HG02840 (cell line): ENCODE measurements at regions not wholly inside any gene's neighbourhood (a gene's known extent, or its start where the extent isn't known, plus 50 kb on each side); places are given as distances from the start of the nearest gene placed in this dataset.

ENCODE experiments used
- ATAC-seq: cut with Tn5 transposase; IDR thresholded peaks from one replicate; pipeline ENCODE4 v1.9.1; 2021; ENCODE audit warnings: mild to moderate bottlenecking, moderate library complexity, moderate number of reproducible peaks; ENCODE audit not compliant: unreplicated experiment, low FRiP score

DNA sequence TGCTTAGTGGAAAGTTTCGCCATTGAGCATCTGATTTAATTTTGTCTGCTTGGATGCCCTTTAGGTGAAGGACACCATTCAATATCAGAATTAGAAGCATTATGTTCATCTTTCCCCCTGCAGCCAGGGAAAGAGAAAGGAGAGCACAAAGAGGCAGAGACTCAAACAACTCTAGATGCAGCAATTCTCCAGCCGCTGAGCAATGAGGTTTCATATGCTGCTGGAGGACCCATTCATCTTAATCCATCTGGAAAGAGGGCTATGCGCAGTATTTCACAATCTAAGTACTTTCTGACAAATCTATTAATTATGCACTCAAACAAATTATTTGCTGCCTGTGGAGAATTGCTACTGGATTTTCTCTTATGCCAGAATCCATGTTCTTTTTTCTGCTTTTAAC, 527.0 kb upstream of the TUSC1 start:
- ATAC-seq = no peak

DNA sequence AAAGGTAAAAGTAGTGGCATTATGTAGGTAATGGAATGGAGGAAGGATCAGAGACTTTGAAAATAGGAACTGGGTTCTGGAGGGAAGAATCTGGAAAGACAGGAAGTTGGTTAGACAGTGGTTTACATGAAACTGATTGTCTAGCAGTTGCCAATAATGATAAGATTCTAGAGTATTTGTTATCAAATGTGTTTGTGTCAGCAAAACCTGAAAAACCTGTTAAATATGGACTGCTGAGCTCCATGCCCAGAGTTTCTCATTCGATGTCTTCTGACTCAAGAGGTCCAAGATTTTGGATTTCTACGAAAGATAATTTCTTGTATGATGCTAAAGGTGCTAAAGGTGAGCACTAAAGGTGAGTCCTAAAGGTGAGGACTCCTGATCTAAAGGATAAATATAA, 515.0 kb upstream of the TUSC1 start:
- no peak for ATAC-seq

DNA sequence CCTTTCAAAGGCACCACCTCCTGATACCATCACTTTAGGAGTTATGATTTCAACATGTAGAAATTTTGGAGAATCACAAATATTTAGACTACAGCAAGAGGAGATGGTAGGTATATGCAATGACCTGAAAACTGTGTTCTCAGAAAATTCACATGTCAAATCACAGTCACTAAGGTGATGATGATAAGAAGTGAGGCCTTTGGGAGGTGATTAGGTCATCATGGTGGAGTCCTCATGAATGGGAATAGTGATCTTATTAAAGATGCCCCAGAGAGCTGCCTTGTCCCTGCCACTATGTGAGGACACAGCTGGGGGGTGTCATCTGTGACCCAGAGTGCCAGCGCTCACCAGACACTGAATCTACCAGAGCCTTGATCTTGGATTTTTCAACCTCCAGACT, 513.5 kb upstream of the TUSC1 start:
- ATAC-seq = no peak

DNA sequence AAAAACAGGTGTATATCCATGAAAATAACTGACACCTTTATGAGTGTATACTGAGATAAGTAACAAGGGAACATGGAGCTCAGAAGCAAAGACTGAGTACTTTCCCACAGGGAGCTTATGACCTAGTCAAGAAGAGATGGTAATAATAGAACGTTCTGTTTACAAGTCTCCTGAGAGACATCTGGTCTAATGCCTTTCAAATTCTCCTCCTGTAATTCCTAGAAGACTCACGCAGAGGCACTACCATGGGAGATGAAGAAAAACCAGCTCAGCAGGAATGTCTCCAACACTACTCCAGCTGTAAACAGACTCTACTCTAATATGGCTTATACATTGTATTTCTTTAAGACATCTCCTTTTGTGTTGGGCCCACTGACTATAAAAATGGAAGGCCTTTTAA, 503.6 kb upstream of the TUSC1 start:
- ATAC-seq = no peak

DNA sequence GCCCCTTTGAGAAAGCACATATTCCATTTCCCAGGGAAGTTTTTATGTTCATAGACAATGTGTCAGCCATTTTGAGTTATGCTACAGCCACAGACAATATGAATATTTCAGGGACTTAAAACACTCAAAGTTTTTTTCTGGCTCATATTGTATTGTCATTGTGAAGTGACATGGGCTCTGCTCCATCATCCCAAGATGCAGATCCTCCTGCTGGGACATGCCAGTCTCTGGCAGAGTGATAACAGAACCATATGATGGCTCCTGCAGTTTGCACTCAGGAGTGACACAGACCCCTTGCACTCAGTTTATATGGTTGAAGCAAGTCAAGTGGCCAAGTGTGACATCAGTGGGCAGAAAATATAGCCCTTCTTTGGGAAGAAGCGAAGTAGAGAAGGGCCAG, 498.4 kb upstream of the TUSC1 start:
- ATAC-seq = no peak

DNA sequence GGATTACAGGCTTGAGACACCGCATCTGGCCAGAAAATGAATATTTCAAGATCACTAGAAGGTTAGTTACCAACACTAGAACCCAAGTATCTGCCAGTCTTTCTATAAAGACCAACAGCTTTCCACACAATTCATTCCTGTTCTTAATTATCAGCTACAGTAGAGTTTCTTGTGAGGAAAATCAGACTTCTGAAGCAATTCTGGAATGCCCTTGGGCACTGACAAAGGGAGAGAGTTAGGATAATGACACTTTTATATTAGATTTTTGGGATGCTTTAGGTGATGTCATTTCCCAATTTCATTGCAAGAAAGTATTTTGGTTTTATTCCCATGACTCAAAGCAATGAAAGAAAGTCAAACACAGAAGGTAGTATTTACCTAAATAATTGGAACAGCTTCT, 497.0 kb upstream of the TUSC1 start:
- no peak for ATAC-seq

DNA sequence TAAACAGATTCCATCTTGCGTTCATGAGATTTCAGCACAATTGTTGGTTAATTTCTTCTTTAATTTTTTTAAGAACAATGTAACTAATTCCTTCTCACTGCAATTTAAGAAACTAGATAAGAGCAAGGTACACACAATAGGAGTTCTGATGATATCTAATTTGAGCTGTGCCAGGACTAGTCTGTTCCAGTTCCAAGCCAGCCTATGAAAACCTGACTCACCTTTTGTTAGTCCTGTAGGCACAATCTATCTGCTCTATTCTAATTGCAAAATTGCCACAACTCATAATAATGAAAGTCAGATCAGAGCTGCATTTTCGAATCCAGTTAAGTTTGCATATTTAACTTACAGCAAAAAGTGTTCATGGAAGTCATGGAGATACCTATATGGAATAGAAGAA, 494.1 kb upstream of the TUSC1 start:
- ATAC-seq = no peak

DNA sequence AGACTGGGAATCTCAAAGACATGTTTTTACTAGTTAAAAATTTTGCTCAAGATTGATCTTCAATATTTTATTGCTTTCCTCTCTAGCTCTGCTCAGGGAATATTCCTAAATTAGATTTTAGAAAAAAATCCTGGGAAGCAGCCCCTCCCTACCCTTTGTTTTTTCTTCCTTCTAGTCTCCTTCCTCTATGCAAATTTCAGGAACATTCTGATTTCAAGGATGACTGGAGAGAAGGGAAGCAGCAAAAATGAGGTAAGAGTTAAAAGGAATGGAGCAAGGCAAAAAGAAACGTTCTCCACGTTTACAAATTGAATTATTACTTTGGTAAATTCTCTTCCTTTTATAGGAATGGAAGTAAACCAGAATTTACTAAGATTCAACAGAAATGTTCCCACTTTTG, 493.4 kb upstream of the TUSC1 start:
- ATAC-seq = no peak

DNA sequence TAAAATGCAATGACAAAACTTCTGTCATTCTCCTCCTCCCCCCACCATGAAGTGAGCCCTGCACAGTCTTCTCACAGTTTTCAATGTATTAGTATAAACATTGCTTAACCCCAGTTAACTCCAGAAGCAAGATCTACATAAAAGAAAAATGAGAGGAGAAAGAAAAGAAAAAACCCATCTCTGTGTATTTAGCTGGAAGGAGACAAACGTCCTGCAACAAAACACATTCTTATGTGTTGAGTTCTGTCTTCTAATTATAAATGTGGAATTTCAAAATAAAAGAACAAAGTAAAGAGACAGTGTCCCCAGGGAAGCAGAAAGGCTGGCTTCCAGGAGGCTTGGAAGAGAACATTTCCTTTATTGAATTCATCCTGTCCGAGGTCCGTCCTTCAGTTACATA, 491.9 kb upstream of the TUSC1 start:
- no peak for ATAC-seq

DNA sequence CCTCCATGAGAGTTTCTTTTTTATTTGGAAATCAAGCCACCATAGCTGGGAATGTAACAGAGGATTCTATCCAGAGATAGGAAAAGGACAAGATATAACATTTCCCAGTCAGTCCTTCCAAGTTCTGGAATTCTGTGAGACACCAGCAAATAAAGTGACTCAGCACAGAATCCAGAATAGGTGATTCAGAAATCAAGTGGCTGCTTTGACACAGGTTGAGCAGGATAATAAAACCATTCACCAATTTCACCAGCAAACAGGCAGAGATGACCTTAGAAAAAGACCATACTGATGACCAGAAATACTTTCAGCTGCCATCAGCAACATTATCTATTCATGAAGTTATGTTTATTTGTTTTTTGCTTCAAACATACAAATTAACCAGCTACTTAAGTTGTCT, 491.5 kb upstream of the TUSC1 start:
- ATAC-seq = no peak

DNA sequence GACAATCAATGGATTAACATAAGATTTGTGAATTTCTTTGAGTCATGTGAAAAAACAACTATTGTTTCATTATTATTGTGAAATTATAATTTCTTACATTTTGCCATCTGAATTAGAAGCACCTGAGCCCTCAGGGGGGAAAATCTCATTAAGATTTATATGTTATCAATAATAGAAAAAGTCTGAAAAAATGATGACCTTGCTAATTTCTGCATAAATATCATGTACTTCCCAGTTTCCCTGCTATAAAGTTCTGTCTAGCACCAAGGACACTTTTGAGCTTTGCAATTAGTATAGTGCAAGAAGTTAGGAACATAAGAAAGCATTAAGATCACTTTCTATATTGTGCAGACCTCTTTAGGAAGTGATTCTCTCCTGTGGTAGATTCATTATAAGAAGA, 488.3 kb upstream of the TUSC1 start:
- no peak for ATAC-seq

DNA sequence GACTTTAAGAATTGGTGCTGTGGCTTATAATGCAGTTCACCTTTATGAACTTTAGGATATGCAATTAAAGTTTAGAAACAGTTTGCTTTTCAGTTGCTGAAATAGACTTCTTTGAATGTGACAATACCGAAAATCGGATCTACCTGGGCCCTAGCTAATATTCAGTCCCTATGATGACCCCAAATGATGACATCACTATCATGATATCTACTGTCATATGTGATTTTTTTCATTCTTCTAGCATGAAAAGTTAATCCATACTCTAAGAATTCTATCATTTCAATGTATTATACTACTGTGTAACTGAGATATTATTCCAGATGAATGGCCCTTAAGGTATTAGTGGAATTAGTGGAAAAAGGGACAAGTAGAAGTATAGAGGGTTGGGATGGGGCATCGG, 487.2 kb upstream of the TUSC1 start:
- ATAC-seq = no peak

DNA sequence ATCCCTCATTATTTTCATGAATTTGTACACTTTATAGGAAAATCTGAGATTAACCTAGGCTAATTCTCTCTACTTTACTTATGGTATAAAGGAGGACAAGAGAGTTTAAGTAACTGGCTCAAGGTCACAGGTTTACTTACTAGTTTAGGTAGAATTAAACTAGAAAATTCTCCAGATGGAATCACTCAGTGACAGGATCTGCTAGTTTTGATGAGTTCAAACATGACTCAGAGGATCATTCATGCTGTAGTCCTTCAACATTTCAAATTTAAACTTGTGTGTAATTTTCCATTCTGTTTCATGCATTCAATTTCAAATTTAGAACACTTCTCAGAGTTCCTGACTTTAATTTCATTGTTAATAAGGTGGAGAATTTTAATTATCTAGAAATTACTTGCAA, 485.7 kb upstream of the TUSC1 start:
- ATAC-seq = no peak

DNA sequence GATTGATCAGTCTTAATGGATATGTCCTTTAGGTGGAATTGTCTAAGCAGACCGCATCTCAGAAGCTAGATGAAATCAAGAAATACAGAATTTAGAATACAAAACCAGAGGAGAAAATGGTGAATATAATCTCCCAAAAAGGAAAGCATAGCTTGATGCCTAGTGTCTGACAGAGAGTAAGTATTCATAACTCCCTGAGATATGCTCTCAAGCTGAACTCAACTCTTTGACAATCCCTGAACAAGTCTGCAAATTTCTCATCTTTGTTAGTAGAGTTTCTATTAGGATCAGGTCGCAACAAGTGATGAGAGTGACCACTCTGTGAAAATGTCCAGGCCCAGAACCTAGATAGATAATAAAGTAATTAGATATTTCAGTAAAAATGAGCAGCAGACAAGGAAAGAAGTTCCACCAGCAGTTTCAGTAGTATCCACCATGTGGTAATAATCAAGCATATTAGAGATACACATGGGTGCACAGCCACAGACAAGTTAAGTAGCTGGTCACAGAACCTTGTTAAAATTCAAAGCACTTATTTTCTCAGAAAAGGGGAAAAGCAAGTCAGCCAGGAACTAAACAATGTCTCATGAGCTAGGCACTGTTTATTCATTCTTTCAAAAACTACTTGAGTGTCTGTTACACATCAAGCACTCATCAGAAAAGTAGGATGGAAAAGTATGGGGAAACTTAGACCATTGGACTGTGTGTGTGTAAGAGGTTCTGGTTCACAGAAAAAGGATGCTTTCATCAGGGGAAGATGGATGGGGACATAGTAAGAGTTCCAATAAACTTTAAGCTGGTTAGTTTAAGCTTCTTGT, 481.5 kb upstream of the TUSC1 start:
- ATAC-seq = no peak

DNA sequence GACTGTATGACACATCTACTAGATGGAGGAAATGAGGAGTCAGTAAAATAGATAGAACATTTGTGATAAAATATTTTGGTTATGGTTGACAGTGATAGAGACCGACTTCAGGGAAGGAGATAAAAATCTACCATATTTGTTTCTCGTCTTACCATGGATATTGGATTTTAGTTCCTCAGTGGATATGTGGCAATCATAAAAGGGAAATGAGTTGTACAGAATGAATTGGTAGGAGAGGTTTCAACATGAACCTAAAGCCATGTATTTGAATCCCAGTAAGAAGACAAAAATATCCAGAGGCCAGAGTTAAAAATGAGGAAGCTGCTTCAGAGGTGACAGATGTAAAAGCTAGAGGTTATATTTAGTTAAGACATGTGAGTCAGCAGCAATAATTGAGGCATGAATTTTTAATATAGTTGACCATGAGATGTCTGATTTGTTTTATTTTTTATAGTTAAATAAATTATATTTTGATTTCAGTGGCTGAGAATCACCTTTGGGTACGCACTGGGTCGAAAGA, 480.4 kb upstream of the TUSC1 start:
- ATAC-seq = no peak

DNA sequence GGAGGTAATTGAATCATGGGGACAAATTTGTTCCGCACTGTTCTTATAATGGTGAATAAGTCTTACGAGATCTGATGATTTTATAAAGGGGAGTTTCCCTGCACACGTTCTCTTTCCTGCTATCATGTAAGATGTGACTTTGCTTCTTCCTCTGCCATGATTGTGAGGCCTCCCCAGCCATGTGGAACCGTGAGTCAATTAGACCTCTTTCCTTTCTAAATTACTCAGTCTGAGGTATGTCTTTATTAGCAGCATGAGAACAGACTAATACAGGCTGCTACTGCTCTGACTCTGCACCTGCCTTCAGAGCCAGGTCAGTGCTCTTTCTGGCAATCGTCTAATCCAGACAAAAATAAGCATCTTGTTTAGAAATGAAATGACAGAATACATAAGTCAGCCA, 479.2 kb upstream of the TUSC1 start:
- ATAC-seq = no peak

DNA sequence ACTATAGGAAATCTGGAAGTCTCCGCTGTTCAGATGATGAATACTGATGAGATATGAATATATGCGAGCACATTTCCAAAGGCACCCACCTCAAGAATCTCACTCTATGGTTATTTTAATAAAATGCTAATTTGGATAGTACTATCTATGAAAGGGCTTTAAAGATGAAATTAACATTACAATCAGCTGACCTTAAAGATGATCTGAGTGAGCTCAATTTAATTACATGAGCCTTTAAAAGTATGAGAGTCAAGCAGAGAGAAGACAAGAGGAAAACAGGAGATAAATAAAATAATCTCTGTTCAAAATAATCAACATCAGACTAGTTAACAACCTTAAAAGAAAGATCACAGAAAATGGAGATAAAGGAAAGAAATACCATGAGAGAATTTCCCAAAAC, 474.1 kb upstream of the TUSC1 start:
- ATAC-seq = no peak

DNA sequence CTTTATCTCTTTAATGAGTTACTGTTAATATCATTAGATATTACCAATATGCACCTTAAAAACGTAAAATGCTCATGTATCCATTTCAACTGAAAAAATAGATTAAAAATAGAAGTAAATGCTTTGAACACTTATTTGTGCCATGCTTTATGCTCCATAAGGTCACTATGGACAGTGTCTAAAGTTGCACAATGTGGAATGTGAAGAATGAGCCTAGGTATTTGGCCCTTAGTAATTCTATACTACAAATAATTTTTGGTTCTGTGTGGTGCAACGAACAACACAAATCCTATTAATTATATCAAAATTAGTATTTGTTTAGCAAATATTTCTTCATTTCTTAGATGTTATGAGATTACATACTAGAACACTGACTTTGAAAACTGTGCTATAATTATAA, 469.9 kb upstream of the TUSC1 start:
- ATAC-seq = no peak

DNA sequence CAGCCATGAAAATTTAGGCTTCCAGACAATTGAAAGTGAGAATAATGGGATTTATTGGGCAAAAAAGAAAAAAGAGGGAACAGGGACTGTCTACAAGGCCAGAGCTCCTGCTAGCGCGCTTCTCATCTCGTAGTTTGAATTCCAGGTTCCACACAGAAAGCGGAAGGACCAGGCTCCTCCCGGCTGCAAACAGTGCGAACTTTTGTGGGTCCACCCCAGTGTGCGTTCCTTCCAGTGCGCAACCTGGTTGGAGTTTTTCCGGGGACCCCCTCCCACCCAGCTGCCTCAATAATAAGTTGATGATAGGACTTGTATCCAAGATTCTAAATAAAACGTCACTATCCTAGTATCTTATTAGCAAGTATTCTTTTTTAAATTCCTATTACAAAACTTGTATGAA, 467.7 kb upstream of the TUSC1 start:
- ATAC-seq = no peak

DNA sequence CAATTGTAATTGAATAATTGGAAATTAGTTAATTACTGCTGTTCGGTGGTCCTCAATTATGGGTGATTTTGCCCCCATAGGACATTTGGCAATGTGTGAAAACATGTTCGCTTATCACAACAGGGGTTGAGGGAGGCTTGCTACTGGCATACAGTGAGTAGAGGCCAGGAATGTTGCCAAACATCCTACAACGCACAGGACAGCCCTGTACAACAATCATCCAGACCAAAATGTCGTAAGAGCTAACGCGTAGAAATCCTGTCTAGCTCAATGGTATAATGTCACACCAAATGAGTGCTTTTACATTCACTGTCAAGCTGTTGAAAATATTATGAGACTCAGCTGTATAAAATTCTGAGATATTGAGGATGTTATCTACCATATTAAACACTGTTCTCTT, 464.4 kb upstream of the TUSC1 start:
- no peak for ATAC-seq

DNA sequence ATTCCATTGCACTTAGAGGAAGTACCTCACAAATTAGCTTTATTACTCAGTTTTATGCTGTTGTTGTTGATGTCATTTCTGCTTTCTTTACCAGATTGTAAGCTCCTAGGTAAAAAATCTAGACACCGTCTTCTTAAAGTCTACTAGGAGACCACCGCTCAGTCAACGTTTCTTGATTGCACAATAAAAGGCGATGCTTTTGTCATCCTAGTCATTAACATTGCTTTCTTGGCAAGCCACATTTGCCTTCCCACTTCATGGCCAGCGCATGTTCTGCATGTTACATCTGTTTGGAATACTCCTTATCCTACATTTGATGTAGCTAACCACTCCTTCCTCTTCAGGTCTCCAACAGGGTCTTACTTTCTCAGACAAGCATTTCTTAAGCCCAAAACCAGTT, 464.0 kb upstream of the TUSC1 start:
- no peak for ATAC-seq

DNA sequence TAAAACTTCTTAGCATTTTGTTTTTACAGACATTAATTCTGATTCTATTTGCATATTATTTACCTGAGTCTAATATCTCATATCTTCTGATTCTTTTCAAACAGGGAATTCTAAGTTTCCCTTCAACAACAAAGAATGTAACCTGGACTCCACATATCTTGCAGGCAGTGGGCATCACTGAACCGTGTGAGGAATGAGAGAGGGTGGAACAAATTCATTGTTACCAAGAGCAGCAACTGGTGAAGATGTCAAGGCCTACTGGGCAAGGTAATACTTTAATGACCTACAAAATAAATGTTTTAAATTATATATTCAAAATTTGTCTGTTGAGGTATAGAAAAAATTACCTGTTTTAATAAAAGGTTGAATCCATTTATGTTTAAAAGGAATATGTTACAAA, 455.3 kb upstream of the TUSC1 start:
- no peak for ATAC-seq
